GM19395 (cell line): ENCODE measurements at regions not wholly inside any gene's neighbourhood (a gene's known extent, or its start where the extent isn't known, plus 50 kb on each side); places are given as distances from the start of the nearest gene placed in this dataset.

Experiments used
- ATAC-seq: cut with Tn5 transposase; IDR thresholded peaks from one replicate; pipeline ENCODE4 v1.9.1; 2021; ENCODE audit warnings: mild to moderate bottlenecking, moderate library complexity; ENCODE audit not compliant: unreplicated experiment

GRCh38 chr7:35399840-35400239, 145.9 kb upstream of the TBX20 start:
- ATAC-seq = no peak

GRCh38 chr7:35399216-35399615, 145.3 kb upstream of the TBX20 start:
- ATAC-seq = no peak

GRCh38 chr7:35398518-35398917, 144.6 kb upstream of the TBX20 start:
- no peak for ATAC-seq

- ATAC-seq = no peak
These were observed 136.2 kb upstream of the TBX20 start for GRCh38 chr7:35390146-35390545.

GRCh38 chr7:35389636-35390035, 135.7 kb upstream of the TBX20 start:
- ATAC-seq = no peak

- ATAC-seq = no peak
These were observed 133.2 kb upstream of the TBX20 start for GRCh38 chr7:35386816-35387706.

- no peak for ATAC-seq
These were observed 132.3 kb upstream of the TBX20 start for GRCh38 chr7:35386082-35386815.

- no peak for ATAC-seq
These were observed 131.1 kb upstream of the TBX20 start for GRCh38 chr7:35384761-35385700.

- ATAC-seq = no peak
These were observed 126.9 kb upstream of the TBX20 start for GRCh38 chr7:35380739-35381224.

GRCh38 chr7:35379481-35379880, 125.6 kb upstream of the TBX20 start:
- ATAC-seq = no peak

GRCh38 chr7:35375516-35375915, 121.6 kb upstream of the TBX20 start:
- ATAC-seq = no peak

GRCh38 chr7:35374858-35375257, 121.0 kb upstream of the TBX20 start:
- ATAC-seq = no peak

- no peak for ATAC-seq
These were observed 117.3 kb upstream of the TBX20 start for GRCh38 chr7:35371221-35371620.

GRCh38 chr7:35370687-35371086, 116.8 kb upstream of the TBX20 start:
- ATAC-seq = no peak

GRCh38 chr7:35366167-35367155, 112.6 kb upstream of the TBX20 start:
- no peak for ATAC-seq

- no peak for ATAC-seq
These were observed 111.6 kb upstream of the TBX20 start for GRCh38 chr7:35365523-35365922.

- no peak for ATAC-seq
These were observed 108.4 kb upstream of the TBX20 start for GRCh38 chr7:35362341-35362740.

GRCh38 chr7:35359423-35359822, 105.5 kb upstream of the TBX20 start:
- no peak for ATAC-seq

GRCh38 chr7:35356495-35356894, 102.6 kb upstream of the TBX20 start:
- no peak for ATAC-seq

GRCh38 chr7:35355911-35356310, 102.0 kb upstream of the TBX20 start:
- ATAC-seq = no peak
